ENCODE measurements at regions not wholly inside any gene's neighbourhood (a gene's known extent, or its start where the extent isn't known, plus 50 kb on each side); places are given as distances from the start of the nearest gene placed in this dataset.
"Not testable (repeated sequence)": the region's sequence is repeated elsewhere in the genome, so short reads cannot be mapped to it uniquely, and the experiment has no call there.

DNA sequence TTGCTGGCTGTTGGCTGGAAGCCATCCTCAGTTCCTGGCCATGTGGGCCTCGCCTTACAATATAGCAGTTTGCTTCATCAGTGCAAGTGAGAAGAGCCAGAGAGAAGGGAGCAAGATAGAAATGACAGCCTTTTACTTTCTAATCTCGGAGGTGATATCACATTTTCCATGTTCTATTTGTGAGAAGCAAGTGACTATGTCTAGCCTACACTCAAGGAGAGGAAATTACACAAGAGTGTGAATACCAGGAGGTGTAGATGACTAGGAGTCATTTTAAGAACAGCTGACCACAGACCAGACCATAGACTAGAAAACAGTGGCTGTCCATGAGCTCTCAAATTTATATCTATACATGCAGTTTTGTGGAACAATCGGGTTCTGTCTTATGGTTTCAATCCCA is 163.0 kb upstream of the NRXN3 start:
- Histone ChIP-seq H3K4me3 (no peak overlapping the region), H3K36me3 (replicated peaks in 1 of 2) (no peaks in the 10 kb centered on the region), H3K4me1 (replicated peaks in 1 of 2) (no peaks in the 10 kb centered on the region), H3K9me3 (replicated peaks in 1 of 3) (peaks cover 0 to 4% (median 0%) of the 10 kb centered on the region in 3 donors), H3K27me3 (no peaks in the 10 kb centered on the region), H3K27ac (no peak overlapping the region)
- WGBS, 4 donors: 63 to 80% (median 68%) methylated on average over 3 of the region's 3 CpGs
- intact Hi-C loops (cut with DNase I): no loop called here
- DNase-seq: no peak
- TF ChIP-seq POLR2A (IDR thresholded peaks at IDR 0.05): no peak
- TF ChIP-seq, protein P1, sequence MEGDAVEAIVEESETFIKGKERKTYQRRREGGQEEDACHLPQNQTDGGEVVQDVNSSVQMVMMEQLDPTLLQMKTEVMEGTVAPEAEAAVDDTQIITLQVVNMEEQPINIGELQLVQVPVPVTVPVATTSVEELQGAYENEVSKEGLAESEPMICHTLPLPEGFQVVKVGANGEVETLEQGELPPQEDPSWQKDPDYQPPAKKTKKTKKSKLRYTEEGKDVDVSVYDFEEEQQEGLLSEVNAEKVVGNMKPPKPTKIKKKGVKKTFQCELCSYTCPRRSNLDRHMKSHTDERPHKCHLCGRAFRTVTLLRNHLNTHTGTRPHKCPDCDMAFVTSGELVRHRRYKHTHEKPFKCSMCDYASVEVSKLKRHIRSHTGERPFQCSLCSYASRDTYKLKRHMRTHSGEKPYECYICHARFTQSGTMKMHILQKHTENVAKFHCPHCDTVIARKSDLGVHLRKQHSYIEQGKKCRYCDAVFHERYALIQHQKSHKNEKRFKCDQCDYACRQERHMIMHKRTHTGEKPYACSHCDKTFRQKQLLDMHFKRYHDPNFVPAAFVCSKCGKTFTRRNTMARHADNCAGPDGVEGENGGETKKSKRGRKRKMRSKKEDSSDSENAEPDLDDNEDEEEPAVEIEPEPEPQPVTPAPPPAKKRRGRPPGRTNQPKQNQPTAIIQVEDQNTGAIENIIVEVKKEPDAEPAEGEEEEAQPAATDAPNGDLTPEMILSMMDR (IDR thresholded peaks at IDR 0.05): no peak

DNA sequence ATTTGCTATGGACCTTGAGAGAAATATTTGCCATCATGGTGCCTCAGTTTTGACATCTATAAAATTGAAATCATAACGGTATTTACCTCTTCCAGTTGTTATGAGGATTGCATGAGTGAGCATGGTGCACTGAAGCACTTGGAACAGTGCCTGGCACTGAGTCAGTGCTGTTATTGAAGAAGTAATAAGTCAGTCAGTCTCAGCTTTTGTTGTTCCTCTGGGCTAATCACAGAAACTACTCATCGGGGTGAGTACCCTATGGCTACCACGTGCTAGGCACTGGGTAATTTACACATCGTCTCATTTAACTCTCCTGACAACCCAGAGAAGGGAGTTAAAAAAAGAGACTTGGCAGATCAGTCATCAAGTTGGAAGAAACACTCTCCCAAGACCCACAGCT is 159.5 kb upstream of the NRXN3 start:
- WGBS, 4 donors: 48 to 63% (median 55%) methylated on average over 4 of the region's 4 CpGs
- intact Hi-C loops (cut with DNase I): no loop called here
- DNase-seq: peak in 3 of 7 donors; percentile 5 to 16 (median 14)
- no peak for TF ChIP-seq POLR2A (IDR thresholded peaks at IDR 0.05)
- TF ChIP-seq, protein P1 (IDR thresholded peaks at IDR 0.05): no peak
- no peaks in the 10 kb centered on the region for H3K27me3 ChIP-seq
- H3K4me1 ChIP-seq (replicated peaks in 1 of 2): no peaks in the 10 kb centered on the region
- no peaks in the 10 kb centered on the region for H3K36me3 ChIP-seq (replicated peaks in 1 of 2)
- H3K27ac ChIP-seq: no peak overlapping the region
- H3K9me3 ChIP-seq (replicated peaks in 1 of 3): no peaks in the 10 kb centered on the region
- H3K4me3 ChIP-seq: no peak overlapping the region

DNA sequence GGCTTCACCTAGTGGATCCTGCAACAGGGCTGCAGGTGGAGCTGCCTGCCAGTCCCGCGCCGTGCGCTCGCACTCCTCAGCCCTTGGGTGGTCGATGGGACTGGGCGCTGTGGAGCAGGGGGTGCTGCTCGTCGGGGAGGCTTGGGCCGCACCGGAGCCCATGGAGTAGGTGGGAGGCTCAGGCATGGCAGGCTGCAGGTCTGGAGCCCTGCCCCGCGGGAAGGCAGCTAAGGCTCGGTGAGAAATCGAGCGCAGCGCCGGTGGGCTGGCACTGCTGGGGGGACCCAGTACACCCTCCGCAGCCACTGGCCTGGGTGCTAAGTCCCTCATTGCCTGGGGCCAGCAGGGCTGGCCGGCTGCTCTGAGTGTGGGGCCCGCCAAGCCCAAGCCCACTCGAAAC is 156.3 kb upstream of the NRXN3 start:
- intact Hi-C loops (cut with DNase I); DNase-seq; H3K27me3 ChIP-seq; H3K9me3 ChIP-seq (replicated peaks in 1 of 3); H3K36me3 ChIP-seq (replicated peaks in 1 of 2); H3K4me3 ChIP-seq; H3K4me1 ChIP-seq (replicated peaks in 1 of 2); H3K27ac ChIP-seq: not testable (repeated sequence)
- 93 to 98% (median 94%) methylated on average over 6 to 21 of the region's 22 CpGs for WGBS, 4 donors

DNA sequence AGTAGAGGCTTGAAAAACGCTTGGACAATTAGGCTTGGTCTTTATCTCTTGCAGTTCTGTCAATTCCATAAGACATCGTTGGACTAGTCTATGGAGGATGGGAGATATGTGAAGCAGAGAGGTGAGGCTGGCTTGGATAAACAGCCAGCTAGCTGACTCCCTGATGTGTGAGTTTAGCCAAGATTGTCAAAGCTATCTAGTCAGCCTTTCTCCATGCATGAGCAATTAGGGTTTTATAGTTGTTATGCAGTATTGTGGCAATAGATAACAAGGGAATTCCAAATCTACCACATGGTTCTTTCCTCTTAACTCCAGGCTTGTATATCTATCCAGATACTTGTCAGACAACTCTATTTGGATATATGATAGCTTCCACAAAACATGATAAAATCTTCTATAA is 153.6 kb upstream of the NRXN3 start:
- H3K4me3 ChIP-seq: no peak overlapping the region
- no peaks in the 10 kb centered on the region for H3K27me3 ChIP-seq
- DNase-seq: no peak
- no peaks in the 10 kb centered on the region for H3K36me3 ChIP-seq (replicated peaks in 1 of 2)
- no peaks in the 10 kb centered on the region for H3K4me1 ChIP-seq (replicated peaks in 1 of 2)
- 44 to 63% (median 55%) methylated on average over 2 of the region's 2 CpGs for WGBS, 4 donors
- intact Hi-C loops (cut with DNase I): no loop called here
- TF ChIP-seq POLR2A (IDR thresholded peaks at IDR 0.05): no peak
- TF ChIP-seq, protein P1 (IDR thresholded peaks at IDR 0.05): no peak
- no peak overlapping the region for H3K27ac ChIP-seq
- H3K9me3 ChIP-seq (replicated peaks in 1 of 3): no peaks in the 10 kb centered on the region

DNA sequence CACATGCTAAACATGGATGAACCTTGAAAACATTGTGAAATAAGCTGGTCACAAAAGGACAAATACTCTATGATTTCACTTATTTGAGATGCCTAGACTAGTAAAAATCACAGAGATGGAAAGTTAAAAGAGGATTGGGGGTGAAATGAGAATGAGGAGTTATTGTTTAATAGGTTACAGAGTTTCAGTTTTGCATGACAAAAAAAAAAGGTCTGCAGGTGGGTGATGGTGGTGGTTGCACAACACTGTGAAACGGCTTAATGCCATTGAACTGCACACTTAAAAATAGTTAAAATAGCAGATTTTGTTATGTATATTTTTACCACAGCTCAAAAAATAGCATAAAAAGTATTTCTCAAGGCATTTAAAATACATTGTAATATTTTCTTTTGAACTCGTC is 151.9 kb upstream of the NRXN3 start:
- Histone ChIP-seq H3K4me1 (replicated peaks in 1 of 2) (no peaks in the 10 kb centered on the region), H3K27ac (no peak overlapping the region), H3K36me3 (replicated peaks in 1 of 2) (no peaks in the 10 kb centered on the region), H3K27me3 (no peaks in the 10 kb centered on the region), H3K4me3 (no peak overlapping the region), H3K9me3 (replicated peaks in 1 of 3) (no peaks in the 10 kb centered on the region)
- no peak for DNase-seq
- intact Hi-C loops (cut with DNase I): no loop called here
- TF ChIP-seq, protein P1 (IDR thresholded peaks at IDR 0.05): no peak
- no peak for TF ChIP-seq POLR2A (IDR thresholded peaks at IDR 0.05)
- 37 to 60% (median 42%) methylated on average over 2 of the region's 2 CpGs for WGBS, 4 donors

Data from adrenal gland (tissue), 9 donors.